Stomach (tissue), 4 donors: ENCODE measurements at regions not wholly inside any gene's neighbourhood (a gene's known extent, or its start where the extent isn't known, plus 50 kb on each side); places are given as distances from the start of the nearest gene placed in this dataset.

Experiments used
- EP300 ChIP-seq: sonication (generic); formaldehyde crosslinking; IDR thresholded peaks from one replicate; pipeline ENCODE4 v1.6.1; 2017; ENCODE audit warnings: antibody characterized with exemption
- POLR2A ChIP-seq, 4 donors: fragments of 450-650 bp; IDR thresholded peaks; one replicate each; pipeline ENCODE4 v1.6.1; 2016; ENCODE audit warnings: antibody characterized with exemption in 4 of 4, control low read depth in 2 of 4, mild to moderate bottlenecking in 1 of 4, moderate library complexity in 1 of 4
- TF ChIP-seq, protein P1 (sequence below), 7 experiments: fragments of 450-650 bp in 4 of 7; fragments of 200-600 bp in 3 of 7; sonication (generic) in 3 of 7; IDR thresholded peaks; one replicate each; pipeline ENCODE4 v1.5.1; 2016 to 2019; ENCODE audit warnings: antibody characterized with exemption in 7 of 7, control low read depth in 2 of 7, mild to moderate bottlenecking in 1 of 7

DNA sequence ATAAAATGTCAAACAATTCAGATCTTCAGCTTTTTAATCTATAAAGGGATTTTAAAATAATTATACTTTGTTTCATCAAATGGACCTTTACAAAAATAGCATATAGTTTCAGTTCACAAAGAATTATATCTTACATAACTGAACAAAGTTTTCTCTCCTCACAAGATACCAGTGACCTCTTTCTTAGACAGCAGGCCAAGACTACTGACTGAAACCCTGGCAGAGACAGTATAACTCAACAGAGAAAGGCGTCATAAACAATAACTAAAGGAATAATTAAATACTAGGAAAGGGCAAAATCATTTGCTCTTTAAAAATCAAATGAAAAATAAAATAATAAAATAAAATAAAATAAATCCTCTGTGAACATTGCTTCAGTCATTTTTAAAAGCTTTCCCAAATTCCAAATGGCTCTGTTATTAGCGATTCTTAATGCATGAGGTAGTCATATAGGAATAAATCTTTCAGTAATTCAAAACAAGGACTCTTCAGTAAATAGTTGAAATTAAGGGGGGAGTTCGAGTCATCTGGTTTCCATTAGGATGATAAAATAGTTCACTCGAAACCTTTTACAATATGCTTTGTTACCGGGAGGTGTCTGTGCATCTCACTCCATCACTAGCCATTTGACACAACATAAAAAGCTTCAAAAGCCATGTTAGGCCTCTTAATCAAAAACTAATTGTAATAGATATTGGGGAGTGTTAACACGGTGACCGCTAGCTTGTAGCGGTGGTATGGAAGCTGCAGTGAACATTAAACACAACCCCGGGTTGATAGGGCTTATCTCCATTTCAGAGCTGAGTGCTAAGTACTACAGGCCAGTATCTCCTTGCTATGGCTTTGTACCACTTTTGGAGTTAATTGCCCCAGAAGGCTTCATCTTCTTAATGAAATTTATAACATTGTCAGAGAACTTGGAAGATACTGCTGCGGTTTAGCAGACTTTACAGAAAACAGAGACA is 142.9 kb upstream of the NR2F2 start:
- TF ChIP-seq, protein P1, sequence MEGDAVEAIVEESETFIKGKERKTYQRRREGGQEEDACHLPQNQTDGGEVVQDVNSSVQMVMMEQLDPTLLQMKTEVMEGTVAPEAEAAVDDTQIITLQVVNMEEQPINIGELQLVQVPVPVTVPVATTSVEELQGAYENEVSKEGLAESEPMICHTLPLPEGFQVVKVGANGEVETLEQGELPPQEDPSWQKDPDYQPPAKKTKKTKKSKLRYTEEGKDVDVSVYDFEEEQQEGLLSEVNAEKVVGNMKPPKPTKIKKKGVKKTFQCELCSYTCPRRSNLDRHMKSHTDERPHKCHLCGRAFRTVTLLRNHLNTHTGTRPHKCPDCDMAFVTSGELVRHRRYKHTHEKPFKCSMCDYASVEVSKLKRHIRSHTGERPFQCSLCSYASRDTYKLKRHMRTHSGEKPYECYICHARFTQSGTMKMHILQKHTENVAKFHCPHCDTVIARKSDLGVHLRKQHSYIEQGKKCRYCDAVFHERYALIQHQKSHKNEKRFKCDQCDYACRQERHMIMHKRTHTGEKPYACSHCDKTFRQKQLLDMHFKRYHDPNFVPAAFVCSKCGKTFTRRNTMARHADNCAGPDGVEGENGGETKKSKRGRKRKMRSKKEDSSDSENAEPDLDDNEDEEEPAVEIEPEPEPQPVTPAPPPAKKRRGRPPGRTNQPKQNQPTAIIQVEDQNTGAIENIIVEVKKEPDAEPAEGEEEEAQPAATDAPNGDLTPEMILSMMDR (IDR thresholded peaks at IDR 0.05): no peak
- TF ChIP-seq EP300 (no peak), POLR2A (IDR thresholded peaks at IDR 0.05) (no peak)
